ENCODE measurements at regions not wholly inside any gene's neighbourhood (a gene's known extent, or its start where the extent isn't known, plus 50 kb on each side); places are given as distances from the start of the nearest gene placed in this dataset.

DNA sequence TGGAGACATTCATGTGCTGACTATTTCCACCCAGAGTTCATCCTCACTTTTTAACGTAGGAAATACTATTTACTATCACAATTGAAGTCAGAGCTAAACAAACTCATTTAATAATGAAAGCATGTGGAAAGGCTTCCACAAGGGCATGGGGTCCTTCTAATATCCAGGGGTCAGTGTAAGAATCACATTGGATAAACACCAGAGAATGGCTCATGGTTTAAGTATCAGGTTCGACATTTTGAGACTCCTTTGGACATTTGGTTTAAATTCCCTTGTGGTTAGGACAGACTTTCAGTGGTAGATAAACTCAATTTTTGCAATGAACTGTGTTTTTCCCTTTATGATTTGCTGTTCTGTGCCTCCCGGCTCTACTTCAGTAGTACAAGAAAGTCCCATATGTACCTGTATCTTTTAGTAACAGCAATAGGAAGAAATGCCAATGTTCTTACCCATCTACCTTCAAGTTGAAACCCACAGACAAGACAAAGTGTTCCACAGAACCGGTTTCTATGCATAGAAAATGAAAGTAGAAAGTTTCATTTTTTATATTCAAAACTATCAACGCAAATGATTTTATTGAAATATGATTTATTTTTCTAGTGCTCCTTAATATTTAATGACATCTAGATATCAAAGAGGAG, 589.0 kb upstream of the FAM241A start:
- Histone ChIP-seq H3K4me1 (ENCODE audit: control insufficient read depth, insufficient read depth, low read length) (no peaks in the 10 kb centered on the region), H3K9me3 (ENCODE audit: control insufficient read depth, insufficient read depth, low read length) (no peaks in the 10 kb centered on the region), H3K27ac (ENCODE audit: low read depth, low read length) (no peak overlapping the region), H3K4me3 (ENCODE audit: low read depth, low read length) (no peak overlapping the region), H3K27me3 (ENCODE audit: control insufficient read depth, insufficient read depth, low read length) (no peaks in the 10 kb centered on the region), H3K9ac (ENCODE audit: low read depth, low read length) (no peak overlapping the region), H3K36me3 (ENCODE audit: control insufficient read depth, insufficient read depth, low read length) (no peaks in the 10 kb centered on the region)

DNA sequence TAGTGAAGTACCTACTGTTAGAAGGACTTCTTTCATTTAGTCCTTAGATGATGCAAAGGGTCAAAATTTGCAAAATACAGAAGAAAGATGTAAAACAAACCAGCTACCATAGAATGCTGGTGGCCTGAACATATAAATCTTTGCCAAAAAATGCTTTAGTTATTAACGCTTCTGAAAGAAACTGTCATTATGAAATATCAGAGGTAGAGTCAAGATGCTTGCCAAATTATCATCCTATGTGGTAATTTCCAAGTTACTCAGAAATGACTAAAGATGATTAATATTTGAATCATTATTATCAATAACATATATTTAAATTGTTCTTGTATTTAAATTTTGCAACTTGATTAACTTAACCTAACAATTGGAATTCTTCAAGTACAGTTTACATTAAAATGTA, 588.4 kb upstream of the FAM241A start:
- Histone ChIP-seq H3K27ac (ENCODE audit: low read depth, low read length) (no peak overlapping the region), H3K4me3 (ENCODE audit: low read depth, low read length) (no peak overlapping the region), H3K4me1 (ENCODE audit: control insufficient read depth, insufficient read depth, low read length) (no peaks in the 10 kb centered on the region), H3K27me3 (ENCODE audit: control insufficient read depth, insufficient read depth, low read length) (no peaks in the 10 kb centered on the region), H3K9ac (ENCODE audit: low read depth, low read length) (no peak overlapping the region), H3K36me3 (ENCODE audit: control insufficient read depth, insufficient read depth, low read length) (no peaks in the 10 kb centered on the region), H3K9me3 (ENCODE audit: control insufficient read depth, insufficient read depth, low read length) (no peaks in the 10 kb centered on the region)

DNA sequence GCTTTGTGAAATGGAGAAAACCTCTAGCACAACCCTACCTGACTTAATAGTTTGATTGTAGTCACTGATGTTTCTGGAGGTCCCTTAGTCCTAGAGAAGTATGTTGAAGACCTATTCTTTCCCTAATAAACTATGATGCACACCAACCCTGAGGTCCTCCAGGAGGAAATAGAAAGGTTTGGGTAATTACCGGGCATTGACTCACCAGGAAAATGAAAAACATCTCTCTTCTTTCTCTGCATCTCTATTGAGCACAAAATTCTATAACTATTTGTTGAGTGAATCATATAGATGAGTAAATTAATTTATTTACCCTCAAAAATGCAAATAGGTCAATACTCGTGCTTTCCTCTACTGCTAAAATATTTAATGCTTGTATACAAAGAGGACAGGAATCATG, 582.4 kb upstream of the FAM241A start:
- Histone ChIP-seq H3K4me1 (ENCODE audit: control insufficient read depth, insufficient read depth, low read length) (no peaks in the 10 kb centered on the region), H3K36me3 (ENCODE audit: control insufficient read depth, insufficient read depth, low read length) (no peaks in the 10 kb centered on the region), H3K27me3 (ENCODE audit: control insufficient read depth, insufficient read depth, low read length) (no peaks in the 10 kb centered on the region), H3K27ac (ENCODE audit: low read depth, low read length) (no peak overlapping the region), H3K9me3 (ENCODE audit: control insufficient read depth, insufficient read depth, low read length) (peaks cover 13% of the 10 kb centered on the region), H3K9ac (ENCODE audit: low read depth, low read length) (no peak overlapping the region), H3K4me3 (ENCODE audit: low read depth, low read length) (no peak overlapping the region)

DNA sequence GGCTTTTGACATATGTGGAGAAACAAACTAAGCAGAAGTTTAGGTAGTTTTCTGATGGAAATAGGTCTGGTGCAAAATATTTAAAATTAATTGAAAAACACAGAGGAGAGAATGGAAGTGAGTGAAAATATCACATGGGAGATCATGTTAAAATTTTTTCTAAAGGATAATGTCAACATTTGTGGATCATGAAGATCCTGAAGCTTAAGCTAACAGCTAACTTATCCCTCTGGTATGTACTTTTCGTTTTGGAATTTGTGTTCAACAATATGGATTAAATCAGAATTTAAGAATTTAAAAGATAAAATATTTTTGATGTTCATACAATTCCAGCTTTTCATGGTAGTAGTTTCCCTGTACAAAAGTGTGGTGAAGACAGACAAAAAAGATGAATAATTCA, 572.8 kb upstream of the FAM241A start:
- Histone ChIP-seq H3K9ac (ENCODE audit: low read depth, low read length) (no peak overlapping the region), H3K9me3 (ENCODE audit: control insufficient read depth, insufficient read depth, low read length) (no peaks in the 10 kb centered on the region), H3K27ac (ENCODE audit: low read depth, low read length) (no peak overlapping the region), H3K4me3 (ENCODE audit: low read depth, low read length) (no peak overlapping the region), H3K4me1 (ENCODE audit: control insufficient read depth, insufficient read depth, low read length) (no peaks in the 10 kb centered on the region), H3K36me3 (ENCODE audit: control insufficient read depth, insufficient read depth, low read length) (no peaks in the 10 kb centered on the region), H3K27me3 (ENCODE audit: control insufficient read depth, insufficient read depth, low read length) (no peaks in the 10 kb centered on the region)

DNA sequence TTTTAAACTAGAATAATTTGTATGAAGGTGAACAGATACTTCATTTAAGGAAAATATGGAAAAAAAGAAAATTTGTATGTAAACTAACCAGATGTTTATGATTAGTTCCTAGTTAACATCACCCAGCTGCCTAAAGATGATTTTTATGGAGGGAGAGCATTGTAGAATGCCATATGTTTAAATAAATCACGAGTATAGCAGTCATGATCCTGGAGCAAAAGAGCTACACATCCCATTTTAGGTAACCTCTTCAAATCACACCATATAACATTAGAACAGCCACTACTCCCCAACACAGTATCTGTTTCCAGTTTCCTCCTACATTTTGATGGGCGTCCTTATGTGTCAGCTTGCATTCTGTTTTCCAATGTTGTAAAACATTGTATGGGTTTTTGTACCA, 571.9 kb upstream of the FAM241A start:
- Histone ChIP-seq H3K9me3 (ENCODE audit: control insufficient read depth, insufficient read depth, low read length) (no peaks in the 10 kb centered on the region), H3K36me3 (ENCODE audit: control insufficient read depth, insufficient read depth, low read length) (no peaks in the 10 kb centered on the region), H3K4me3 (ENCODE audit: low read depth, low read length) (no peak overlapping the region), H3K9ac (ENCODE audit: low read depth, low read length) (no peak overlapping the region), H3K4me1 (ENCODE audit: control insufficient read depth, insufficient read depth, low read length) (no peaks in the 10 kb centered on the region), H3K27ac (ENCODE audit: low read depth, low read length) (no peak overlapping the region), H3K27me3 (ENCODE audit: control insufficient read depth, insufficient read depth, low read length) (no peaks in the 10 kb centered on the region)

DNA sequence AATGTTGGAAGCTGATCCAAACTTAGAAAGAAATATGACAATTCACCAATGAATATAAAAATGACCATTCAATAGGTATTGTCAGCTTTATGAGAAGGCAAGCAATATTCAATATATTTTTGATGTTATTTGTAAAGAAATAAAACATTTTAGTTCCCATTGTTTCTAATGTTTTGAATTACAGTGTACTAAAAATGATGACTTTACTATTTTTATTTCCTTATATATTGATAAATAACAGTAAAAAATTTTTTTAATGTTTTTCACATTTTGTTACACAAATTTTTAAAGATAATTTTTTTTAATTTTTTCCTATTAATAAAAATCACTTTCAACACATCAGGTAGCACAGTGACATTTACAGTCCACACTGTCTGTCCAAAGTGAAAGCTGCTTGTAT, 565.5 kb upstream of the FAM241A start:
- Histone ChIP-seq H3K4me1 (ENCODE audit: control insufficient read depth, insufficient read depth, low read length) (no peaks in the 10 kb centered on the region), H3K27ac (ENCODE audit: low read depth, low read length) (no peak overlapping the region), H3K9me3 (ENCODE audit: control insufficient read depth, insufficient read depth, low read length) (no peaks in the 10 kb centered on the region; the same call in 1 of the 2 replicates), H3K4me3 (ENCODE audit: low read depth, low read length) (no peak overlapping the region), H3K27me3 (ENCODE audit: control insufficient read depth, insufficient read depth, low read length) (no peaks in the 10 kb centered on the region), H3K36me3 (ENCODE audit: control insufficient read depth, insufficient read depth, low read length) (no peaks in the 10 kb centered on the region), H3K9ac (ENCODE audit: low read depth, low read length) (no peak overlapping the region)

DNA sequence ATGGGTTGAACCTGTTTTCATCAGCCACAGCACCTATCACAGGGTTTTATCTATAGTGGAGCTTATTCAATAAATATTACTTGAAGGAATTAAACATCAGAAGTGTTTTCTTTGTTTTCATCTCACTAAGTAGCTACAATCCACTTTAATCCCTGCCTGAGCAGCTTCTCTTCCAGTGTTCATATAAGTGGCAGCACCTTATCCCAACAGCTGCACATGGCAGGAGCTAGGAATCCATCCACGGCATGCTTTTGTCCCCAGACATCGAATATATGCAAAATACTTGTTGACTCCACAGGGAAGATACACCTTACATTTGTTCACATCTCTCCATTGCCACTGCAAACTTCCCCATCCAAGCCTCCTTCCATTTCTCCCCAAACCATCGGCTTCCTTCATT, 549.8 kb upstream of the FAM241A start:
- Histone ChIP-seq H3K36me3 (ENCODE audit: control insufficient read depth, insufficient read depth, low read length) (no peaks in the 10 kb centered on the region), H3K4me3 (ENCODE audit: low read depth, low read length) (no peak overlapping the region), H3K9ac (ENCODE audit: low read depth, low read length) (no peak overlapping the region), H3K9me3 (ENCODE audit: control insufficient read depth, insufficient read depth, low read length) (no peaks in the 10 kb centered on the region), H3K27me3 (ENCODE audit: control insufficient read depth, insufficient read depth, low read length) (no peaks in the 10 kb centered on the region), H3K4me1 (ENCODE audit: control insufficient read depth, insufficient read depth, low read length) (no peaks in the 10 kb centered on the region), H3K27ac (ENCODE audit: low read depth, low read length) (no peak overlapping the region)

DNA sequence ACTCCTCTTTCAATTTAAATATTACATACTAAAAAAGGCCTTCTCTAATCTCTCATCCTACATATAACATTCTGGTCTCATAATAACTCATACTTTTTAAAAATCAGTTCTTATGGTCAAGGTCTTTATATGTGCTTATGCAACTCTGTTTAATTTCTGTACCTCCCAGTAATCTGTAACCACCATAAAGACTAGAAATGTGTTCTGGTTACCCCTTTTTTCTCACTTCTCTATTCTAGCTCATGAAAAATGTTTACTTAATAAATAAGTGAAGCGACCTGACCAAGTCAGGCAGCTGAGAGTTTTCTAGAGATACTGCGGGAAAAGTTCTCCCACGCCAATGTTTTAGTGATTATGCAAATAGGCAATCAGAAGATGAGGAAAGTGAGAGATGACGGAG, 548.8 kb upstream of the FAM241A start:
- Histone ChIP-seq H3K4me3 (ENCODE audit: low read depth, low read length) (no peak overlapping the region), H3K9me3 (ENCODE audit: control insufficient read depth, insufficient read depth, low read length) (no peaks in the 10 kb centered on the region), H3K36me3 (ENCODE audit: control insufficient read depth, insufficient read depth, low read length) (no peaks in the 10 kb centered on the region), H3K4me1 (ENCODE audit: control insufficient read depth, insufficient read depth, low read length) (no peaks in the 10 kb centered on the region), H3K9ac (ENCODE audit: low read depth, low read length) (no peak overlapping the region), H3K27ac (ENCODE audit: low read depth, low read length) (no peak overlapping the region), H3K27me3 (ENCODE audit: control insufficient read depth, insufficient read depth, low read length) (no peaks in the 10 kb centered on the region)

DNA sequence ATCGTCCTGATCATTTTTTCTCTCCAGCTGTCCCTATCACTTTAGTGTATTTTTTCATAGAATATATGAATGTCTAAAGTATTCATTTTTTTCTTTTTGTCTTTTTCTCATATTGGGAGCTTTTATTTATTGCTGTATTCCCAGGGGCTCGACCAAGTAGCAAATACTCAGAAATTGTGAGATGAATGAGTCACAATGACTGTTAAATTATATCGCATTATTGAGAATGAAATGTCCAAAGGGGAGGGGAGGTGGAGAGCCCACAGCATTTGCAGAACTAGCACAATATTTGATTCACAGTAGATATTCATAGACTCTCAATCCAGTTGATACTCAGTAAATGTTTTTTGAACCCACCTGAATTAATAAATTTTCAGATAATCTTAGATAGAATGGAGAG, 543.6 kb upstream of the FAM241A start:
- H3K36me3 ChIP-seq (ENCODE audit: control insufficient read depth, insufficient read depth, low read length) = no peaks in the 10 kb centered on the region
- no peak overlapping the region for H3K27ac ChIP-seq (ENCODE audit: low read depth, low read length)
- H3K27me3 ChIP-seq (ENCODE audit: control insufficient read depth, insufficient read depth, low read length) = no peaks in the 10 kb centered on the region
- H3K4me1 ChIP-seq (ENCODE audit: control insufficient read depth, insufficient read depth, low read length) = no peaks in the 10 kb centered on the region
- no peaks in the 10 kb centered on the region for H3K9me3 ChIP-seq (ENCODE audit: control insufficient read depth, insufficient read depth, low read length)
- no peak overlapping the region for H3K9ac ChIP-seq (ENCODE audit: low read depth, low read length)
- H3K4me3 ChIP-seq (ENCODE audit: low read depth, low read length) = no peak overlapping the region

DNA sequence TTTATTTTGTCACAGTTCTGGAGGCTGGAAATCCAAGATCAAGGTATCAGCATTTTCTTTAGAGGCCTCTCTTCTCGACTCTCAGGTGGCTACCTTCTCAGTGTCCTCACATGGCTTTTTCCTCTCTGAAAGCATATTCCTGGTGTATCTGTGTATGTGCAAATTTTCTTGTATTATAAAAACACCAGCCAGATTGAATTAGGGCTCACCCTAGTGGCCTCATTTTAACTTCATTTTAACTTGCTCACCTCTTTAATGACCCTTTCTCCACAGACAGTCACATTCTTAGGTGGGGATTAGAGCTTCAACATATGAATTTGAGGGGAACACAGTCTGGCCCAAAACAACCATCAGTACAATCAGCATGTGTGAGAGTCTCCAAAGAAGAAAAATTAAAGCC, 542.4 kb upstream of the FAM241A start:
- no peak overlapping the region for H3K27ac ChIP-seq (ENCODE audit: low read depth, low read length)
- H3K36me3 ChIP-seq (ENCODE audit: control insufficient read depth, insufficient read depth, low read length) = no peaks in the 10 kb centered on the region
- no peaks in the 10 kb centered on the region for H3K4me1 ChIP-seq (ENCODE audit: control insufficient read depth, insufficient read depth, low read length)
- H3K9me3 ChIP-seq (ENCODE audit: control insufficient read depth, insufficient read depth, low read length) = no peaks in the 10 kb centered on the region
- no peaks in the 10 kb centered on the region for H3K27me3 ChIP-seq (ENCODE audit: control insufficient read depth, insufficient read depth, low read length)
- no peak overlapping the region for H3K4me3 ChIP-seq (ENCODE audit: low read depth, low read length)
- H3K9ac ChIP-seq (ENCODE audit: low read depth, low read length) = no peak overlapping the region

DNA sequence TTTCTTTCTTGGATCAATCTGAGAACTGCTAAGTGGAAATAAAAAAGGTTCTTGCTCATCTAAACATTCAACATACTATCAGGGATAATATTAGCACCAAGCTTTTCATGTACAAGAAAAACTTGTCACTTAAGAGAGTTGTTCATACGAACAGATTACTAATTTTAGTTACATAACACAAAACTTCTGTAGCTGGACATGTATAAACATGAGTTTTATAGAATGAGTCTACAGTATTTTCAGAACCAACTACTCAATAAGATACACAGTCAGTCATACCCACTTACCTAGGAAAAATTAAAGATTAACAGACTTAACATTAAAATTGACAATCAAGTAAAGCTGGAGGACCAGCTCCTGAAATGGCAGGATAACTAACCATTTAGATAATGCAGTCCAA, 540.1 kb upstream of the FAM241A start:
- no peaks in the 10 kb centered on the region for H3K9me3 ChIP-seq (ENCODE audit: control insufficient read depth, insufficient read depth, low read length)

DNA sequence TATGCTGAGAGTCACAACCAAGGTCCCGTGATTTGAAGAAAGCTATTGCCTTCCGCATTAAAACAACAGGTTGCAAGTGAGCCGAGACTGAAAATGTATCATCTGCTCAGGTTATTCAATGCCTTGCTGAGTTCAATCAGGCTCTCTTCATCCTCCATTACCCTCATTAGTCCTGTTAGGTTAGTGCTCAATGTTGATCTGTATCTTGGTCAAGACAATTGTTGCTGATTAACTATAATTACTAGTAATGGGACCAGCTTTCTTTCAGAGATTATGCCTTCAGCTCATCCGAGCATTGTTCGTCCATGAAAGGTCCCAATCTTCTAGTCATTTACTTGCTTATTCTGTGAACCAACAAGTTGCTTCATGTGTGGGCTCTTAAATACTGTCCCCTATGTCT, 534.6 kb upstream of the FAM241A start:
- Histone ChIP-seq H3K36me3 (ENCODE audit: control insufficient read depth, insufficient read depth, low read length) (no peaks in the 10 kb centered on the region), H3K27ac (ENCODE audit: low read depth, low read length) (no peak overlapping the region), H3K4me3 (ENCODE audit: low read depth, low read length) (no peak overlapping the region), H3K4me1 (ENCODE audit: control insufficient read depth, insufficient read depth, low read length) (no peaks in the 10 kb centered on the region), H3K27me3 (ENCODE audit: control insufficient read depth, insufficient read depth, low read length) (no peaks in the 10 kb centered on the region), H3K9ac (ENCODE audit: low read depth, low read length) (no peak overlapping the region), H3K9me3 (ENCODE audit: control insufficient read depth, insufficient read depth, low read length) (no peaks in the 10 kb centered on the region)

More for the DNA sequence above, 540.1 kb upstream of the FAM241A start:
- Histone ChIP-seq H3K4me1 (ENCODE audit: control insufficient read depth, insufficient read depth, low read length) (no peaks in the 10 kb centered on the region), H3K4me3 (ENCODE audit: low read depth, low read length) (no peak overlapping the region), H3K27ac (ENCODE audit: low read depth, low read length) (no peak overlapping the region), H3K36me3 (ENCODE audit: control insufficient read depth, insufficient read depth, low read length) (no peaks in the 10 kb centered on the region), H3K9ac (ENCODE audit: low read depth, low read length) (no peak overlapping the region), H3K27me3 (ENCODE audit: control insufficient read depth, insufficient read depth, low read length) (no peaks in the 10 kb centered on the region)

All from HUES48 (cell line).